ENCODE measurements at regions not wholly inside any gene's neighbourhood (a gene's known extent, or its start where the extent isn't known, plus 50 kb on each side); places are given as distances from the start of the nearest gene placed in this dataset.

- no peak for TF ChIP-seq CTCF (IDR thresholded peaks at IDR 0.05; ENCODE audit: poor library complexity, severe bottlenecking)
- no peak for TF ChIP-seq RAD21 (conservative IDR thresholded peaks at IDR 0.05)
- TF ChIP-seq MXI1 (conservative IDR thresholded peaks at IDR 0.05; ENCODE audit: poor library complexity, severe bottlenecking) = no peak
- no peak for TF ChIP-seq EZH2 (IDR thresholded peaks at IDR 0.05; ENCODE audit: borderline replicate concordance, insufficient read depth, low read length, poor library complexity, severe bottlenecking)
Observed at GRCh38 chr12:46508651-46509050, 136.1 kb upstream of the SLC38A2 start.
